ENCODE measurements at regions not wholly inside any gene's neighbourhood (a gene's known extent, or its start where the extent isn't known, plus 50 kb on each side); places are given as distances from the start of the nearest gene placed in this dataset.
"Not testable (repeated sequence)": the region's sequence is repeated elsewhere in the genome, so short reads cannot be mapped to it uniquely, and the experiment has no call there.

GRCh38 chr5:152472083-152472482 is 67.0 kb upstream of the NMUR2 start:
- DNase-seq (ENCODE audit: low read depth in 1 of 2, low spot score in 1 of 2): no peak
- H3K4me3 ChIP-seq (replicated peaks; ENCODE audit: insufficient read depth, low read length): no peak overlapping the region
- H3K27ac ChIP-seq (replicated peaks): no peak overlapping the region
- H3K27me3 ChIP-seq (ENCODE audit: insufficient read depth, poor library complexity, severe bottlenecking): no peaks in the 10 kb centered on the region
- TF ChIP-seq POLR2AphosphoS5 (IDR thresholded peaks at IDR 0.05; ENCODE audit: low read depth) (no peak), CTCF (IDR thresholded peaks at IDR 0.05; ENCODE audit: insufficient read depth, low read length) (no peak), GABPA (IDR thresholded peaks at IDR 0.05; ENCODE audit: low read depth) (no peak), SPI1 (IDR thresholded peaks at IDR 0.05; ENCODE audit: borderline replicate concordance, low read depth) (no peak), REST (IDR thresholded peaks at IDR 0.05; ENCODE audit: insufficient replicate concordance, low read depth) (no peak)

GRCh38 chr5:152474961-152475360 is 69.9 kb upstream of the NMUR2 start:
- Histone ChIP-seq H3K27me3 (ENCODE audit: insufficient read depth, poor library complexity, severe bottlenecking) (no peaks in the 10 kb centered on the region), H3K4me3 (replicated peaks; ENCODE audit: insufficient read depth, low read length) (no peak overlapping the region), H3K27ac (replicated peaks) (no peak overlapping the region)
- DNase-seq (ENCODE audit: low read depth in 1 of 2, low spot score in 1 of 2): no peak
- TF ChIP-seq REST (IDR thresholded peaks at IDR 0.05; ENCODE audit: insufficient replicate concordance, low read depth): no peak
- no peak for TF ChIP-seq POLR2AphosphoS5 (IDR thresholded peaks at IDR 0.05; ENCODE audit: low read depth)
- TF ChIP-seq GABPA (IDR thresholded peaks at IDR 0.05; ENCODE audit: low read depth): no peak
- TF ChIP-seq SPI1 (IDR thresholded peaks at IDR 0.05; ENCODE audit: borderline replicate concordance, low read depth): no peak
- no peak for TF ChIP-seq CTCF (IDR thresholded peaks at IDR 0.05; ENCODE audit: insufficient read depth, low read length)

GRCh38 chr5:152477536-152477935 is 72.5 kb upstream of the NMUR2 start:
- TF ChIP-seq CTCF (IDR thresholded peaks at IDR 0.05; ENCODE audit: insufficient read depth, low read length) (no peak), REST (IDR thresholded peaks at IDR 0.05; ENCODE audit: insufficient replicate concordance, low read depth) (no peak), POLR2AphosphoS5 (IDR thresholded peaks at IDR 0.05; ENCODE audit: low read depth) (no peak), SPI1 (IDR thresholded peaks at IDR 0.05; ENCODE audit: borderline replicate concordance, low read depth) (no peak), GABPA (IDR thresholded peaks at IDR 0.05; ENCODE audit: low read depth) (no peak)
- Histone ChIP-seq H3K4me3 (replicated peaks; ENCODE audit: insufficient read depth, low read length) (no peak overlapping the region), H3K27me3 (ENCODE audit: insufficient read depth, poor library complexity, severe bottlenecking) (no peaks in the 10 kb centered on the region), H3K27ac (replicated peaks) (no peak overlapping the region)
- DNase-seq (ENCODE audit: low read depth in 1 of 2, low spot score in 1 of 2): no peak

- H3K27me3 ChIP-seq (ENCODE audit: insufficient read depth, poor library complexity, severe bottlenecking): not testable (repeated sequence)
Observed at GRCh38 chr5:152479866-152480265, 74.8 kb upstream of the NMUR2 start.

GRCh38 chr5:152480677-152481076 is 75.6 kb upstream of the NMUR2 start:
- not testable (repeated sequence) for H3K4me3 ChIP-seq (replicated peaks; ENCODE audit: insufficient read depth, low read length); H3K27me3 ChIP-seq (ENCODE audit: insufficient read depth, poor library complexity, severe bottlenecking); H3K27ac ChIP-seq (replicated peaks); DNase-seq (ENCODE audit: low read depth in 1 of 2, low spot score in 1 of 2)

More at GRCh38 chr5:152479866-152480265, 74.8 kb upstream of the NMUR2 start:
- not testable (repeated sequence) for H3K4me3 ChIP-seq (replicated peaks; ENCODE audit: insufficient read depth, low read length); H3K27ac ChIP-seq (replicated peaks); DNase-seq (ENCODE audit: low read depth in 1 of 2, low spot score in 1 of 2)
